Liver (tissue), 7 donors: ENCODE measurements at regions not wholly inside any gene's neighbourhood (a gene's known extent, or its start where the extent isn't known, plus 50 kb on each side); places are given as distances from the start of the nearest gene placed in this dataset.

Source experiments
- DNase-seq: peaks from one replicate; pipeline ENCODE4 v3.0.0-alpha.2; 2017; ENCODE audit warnings: low spot score
- H3K27ac ChIP-seq, 2 donors: one replicate each; pipeline ENCODE4 v1.7.0; 2013; ENCODE audit warnings: inconsistent platforms in 2 of 2, low read length in 2 of 2, control low read depth in 1 of 2, low read depth in 1 of 2, mild to moderate bottlenecking in 1 of 2
- H3K27me3 ChIP-seq, 4 donors: one replicate each; pipeline versions ENCODE4 v1.6.1 to v1.7.0; 2013; ENCODE audit warnings: low read length in 3 of 4, inconsistent platforms in 1 of 4, mild to moderate bottlenecking in 1 of 4, moderate library complexity in 1 of 4; ENCODE audit not compliant: control insufficient read depth in 4 of 4, insufficient read depth in 4 of 4
- H3K36me3 ChIP-seq, 4 donors: one replicate each; pipeline versions ENCODE4 v1.6.1 to v1.7.0; 2013; ENCODE audit warnings: low read length in 3 of 4, mild to moderate bottlenecking in 3 of 4, low read depth in 1 of 4, moderate library complexity in 1 of 4; ENCODE audit not compliant: control insufficient read depth in 4 of 4, insufficient read depth in 3 of 4
- H3K4me1 ChIP-seq, 4 donors: one replicate each; pipeline versions ENCODE4 v1.6.1 to v1.7.0; 2013; ENCODE audit warnings: low read length in 3 of 4, mild to moderate bottlenecking in 3 of 4, moderate library complexity in 1 of 4; ENCODE audit not compliant: control insufficient read depth in 4 of 4, insufficient read depth in 4 of 4
- H3K4me3 ChIP-seq, 3 donors: one replicate each; pipeline versions ENCODE4 v1.6.1 to v1.7.0; 2013; ENCODE audit warnings: low read length in 3 of 3, control low read depth in 1 of 3, low read depth in 1 of 3, mild to moderate bottlenecking in 1 of 3
- H3K9ac ChIP-seq, 2 donors: one replicate each; pipeline ENCODE4 v1.7.0; 2013; ENCODE audit warnings: low read length in 2 of 2, mild to moderate bottlenecking in 2 of 2, moderate library complexity in 2 of 2, control low read depth in 1 of 2, low read depth in 1 of 2
- H3K9me3 ChIP-seq, 4 donors: one replicate each; pipeline versions ENCODE4 v1.6.1 to v1.7.0; 2013; ENCODE audit warnings: low read length in 3 of 4; ENCODE audit not compliant: control insufficient read depth in 4 of 4
- EGR1 ChIP-seq, 2 donors: IDR thresholded peaks; 2 replicates each; pipeline ENCODE4 v1.6.1; 2016 to 2018; ENCODE audit warnings: antibody characterized with exemption in 2 of 2, low read depth in 2 of 2
- FOXA1 ChIP-seq: IDR thresholded peaks from 2 replicates; pipeline ENCODE4 v1.6.1; 2016; ENCODE audit warnings: antibody characterized with exemption
- GABPA ChIP-seq, 2 donors: IDR thresholded peaks in 1 of 2; conservative IDR thresholded peaks in 1 of 2; 2 replicates each; pipeline ENCODE4 v1.6.1; 2016; ENCODE audit warnings: antibody characterized with exemption in 2 of 2, mild to moderate bottlenecking in 1 of 2, moderate library complexity in 1 of 2
- HNF4A ChIP-seq, 2 donors: conservative IDR thresholded peaks; 2 replicates each; pipeline ENCODE4 v1.6.1; 2016; ENCODE audit warnings: antibody characterized with exemption in 2 of 2, mild to moderate bottlenecking in 2 of 2
- JUND ChIP-seq, 2 donors: IDR thresholded peaks; 2 replicates each; pipeline ENCODE4 v1.6.1; 2016; ENCODE audit warnings: antibody characterized with exemption in 2 of 2
- NR2F2 ChIP-seq: IDR thresholded peaks from 2 replicates; pipeline ENCODE4 v1.6.1; 2016; ENCODE audit warnings: antibody characterized with exemption
- RXRA ChIP-seq, 2 donors: IDR thresholded peaks; 2 replicates each; pipeline ENCODE4 v1.6.1; 2017 to 2018; ENCODE audit warnings: antibody characterized with exemption in 2 of 2, mild to moderate bottlenecking in 1 of 2
- SP1 ChIP-seq: IDR thresholded peaks from 2 replicates; pipeline ENCODE4 v1.6.1; 2018; ENCODE audit warnings: antibody characterized with exemption, mild to moderate bottlenecking
- TAF1 ChIP-seq: conservative IDR thresholded peaks from 2 replicates; pipeline ENCODE4 v1.6.1; 2016; ENCODE audit warnings: antibody characterized with exemption, mild to moderate bottlenecking
- YY1 ChIP-seq: IDR thresholded peaks from 2 replicates; pipeline ENCODE4 v1.6.1; 2016; ENCODE audit warnings: antibody characterized with exemption, mild to moderate bottlenecking
- WGBS: extraction: QIAGEN DNeasy Blood & Tissue Kit; methylation state at CpG from one replicate; pipeline ENCODE4 v1.1.7; 2013; 5-methylcytosine and 5-hydroxymethylcytosine counted together
- TF ChIP-seq, protein P1 (sequence below): IDR thresholded peaks from 2 replicates; pipeline ENCODE4 v1.6.1; 2016; ENCODE audit warnings: antibody characterized with exemption, mild to moderate bottlenecking
- TF ChIP-seq, protein P2 (sequence below): IDR thresholded peaks from 2 replicates; pipeline ENCODE4 v1.6.1; 2016; ENCODE audit warnings: antibody characterized with exemption
- donor health status: healthy.
- donor health status: healthy.
- donor health status: healthy.
- donor health status: healthy.

DNA sequence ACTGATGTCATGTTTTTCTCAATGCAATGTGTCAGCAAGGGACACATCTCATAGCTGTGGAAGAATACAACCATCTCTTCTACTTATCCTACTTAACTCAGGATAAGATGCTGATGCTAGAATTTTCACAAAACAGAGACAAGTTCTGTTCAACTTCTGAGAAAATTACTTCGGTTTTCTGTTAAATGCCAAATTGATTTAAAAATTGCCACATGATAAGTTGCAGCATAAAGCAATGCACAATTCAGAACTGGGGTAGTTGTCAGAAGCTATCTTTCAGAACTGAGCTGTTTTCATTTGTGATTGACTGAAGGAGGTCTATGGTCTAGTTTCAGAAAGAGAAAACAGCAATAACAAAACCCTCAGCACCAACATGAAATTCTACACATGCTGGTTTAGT lies 954.8 kb upstream of the C9orf72 start:
- Histone ChIP-seq H3K27ac (no peak overlapping the region), H3K9ac (no peak overlapping the region), H3K36me3 (no peaks in the 10 kb centered on the region), H3K27me3 (no peaks in the 10 kb centered on the region), H3K4me3 (no peak overlapping the region), H3K9me3 (no peaks in the 10 kb centered on the region), H3K4me1 (no peaks in the 10 kb centered on the region)
- TF ChIP-seq NR2F2: no peak
- no peak for DNase-seq
- 63% methylated on average over 1 of the region's 1 CpG for WGBS

DNA sequence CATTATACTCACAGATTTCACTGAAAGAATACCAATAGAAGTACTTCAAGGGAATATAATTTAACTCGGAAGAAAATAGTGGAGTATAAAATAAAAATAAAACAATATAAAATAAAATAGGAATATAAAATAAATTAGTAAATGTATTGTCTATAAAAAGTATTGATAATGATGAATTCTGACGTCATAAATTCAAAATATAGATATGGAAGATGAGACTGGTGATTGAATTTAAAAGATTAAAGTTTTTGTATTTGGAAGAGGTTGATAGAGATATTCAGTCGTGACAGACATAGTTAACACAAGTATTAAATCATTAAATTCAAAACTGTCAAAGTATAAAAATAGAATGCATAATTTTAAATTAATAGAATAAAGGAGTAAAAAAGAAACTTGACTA lies 964.9 kb upstream of the C9orf72 start:
- WGBS: 67% methylated on average over 3 of the region's 3 CpGs
- Histone ChIP-seq H3K27me3 (peaks cover 0 to 3% (median 0%) of the 10 kb centered on the region in 4 donors), H3K9me3 (no peaks in the 10 kb centered on the region), H3K4me1 (no peaks in the 10 kb centered on the region), H3K4me3 (no peak overlapping the region), H3K9ac (no peak overlapping the region), H3K36me3 (no peaks in the 10 kb centered on the region), H3K27ac (no peak overlapping the region)
- DNase-seq: no peak
- TF ChIP-seq SP1 (no peak), TAF1 (no peak), NR2F2 (no peak), YY1 (no peak), FOXA1 (no peak), JUND (IDR thresholded peaks at IDR 0.05) (no peak), EGR1 (IDR thresholded peaks at IDR 0.05; ENCODE audit: low read depth in 2 of 2) (no peak)

DNA sequence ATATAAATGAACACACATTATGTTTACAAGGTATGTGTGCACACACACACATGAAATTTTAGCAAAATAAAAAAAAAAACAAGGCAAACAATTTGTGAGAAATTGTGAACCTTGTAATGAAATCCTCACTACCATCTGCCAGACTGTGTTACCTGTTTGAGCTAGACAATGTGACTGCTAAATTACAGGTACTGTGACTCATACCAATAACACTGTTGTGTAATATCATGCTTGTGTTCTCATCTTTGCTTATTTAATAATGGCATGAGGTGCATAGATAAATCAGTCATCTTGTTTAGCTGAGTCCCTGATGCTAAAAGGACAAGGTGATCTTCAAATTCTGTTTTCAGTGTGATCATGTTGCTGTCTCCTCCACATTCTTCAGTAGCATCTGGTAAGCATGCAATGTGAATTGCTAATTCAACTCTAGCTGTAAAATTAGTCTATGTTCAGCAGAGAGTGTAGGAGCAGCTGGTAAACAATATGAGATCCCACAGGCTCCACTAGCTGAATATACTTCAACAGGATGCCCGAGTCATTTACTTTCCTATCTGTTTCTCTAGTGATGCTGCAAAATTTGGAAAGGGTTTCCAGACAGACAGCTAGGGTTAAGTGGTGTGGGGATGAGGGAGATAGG lies 966.3 kb upstream of the C9orf72 start:
- Histone ChIP-seq H3K27me3 (peaks cover 0 to 3% (median 0%) of the 10 kb centered on the region in 4 donors), H3K27ac (no peak overlapping the region), H3K4me3 (no peak overlapping the region), H3K9ac (no peak overlapping the region), H3K36me3 (no peaks in the 10 kb centered on the region), H3K9me3 (no peaks in the 10 kb centered on the region), H3K4me1 (no peaks in the 10 kb centered on the region)
- no peak for TF ChIP-seq EGR1 (IDR thresholded peaks at IDR 0.05; ENCODE audit: low read depth in 2 of 2)
- TF ChIP-seq YY1: no peak
- TF ChIP-seq, protein P1, sequence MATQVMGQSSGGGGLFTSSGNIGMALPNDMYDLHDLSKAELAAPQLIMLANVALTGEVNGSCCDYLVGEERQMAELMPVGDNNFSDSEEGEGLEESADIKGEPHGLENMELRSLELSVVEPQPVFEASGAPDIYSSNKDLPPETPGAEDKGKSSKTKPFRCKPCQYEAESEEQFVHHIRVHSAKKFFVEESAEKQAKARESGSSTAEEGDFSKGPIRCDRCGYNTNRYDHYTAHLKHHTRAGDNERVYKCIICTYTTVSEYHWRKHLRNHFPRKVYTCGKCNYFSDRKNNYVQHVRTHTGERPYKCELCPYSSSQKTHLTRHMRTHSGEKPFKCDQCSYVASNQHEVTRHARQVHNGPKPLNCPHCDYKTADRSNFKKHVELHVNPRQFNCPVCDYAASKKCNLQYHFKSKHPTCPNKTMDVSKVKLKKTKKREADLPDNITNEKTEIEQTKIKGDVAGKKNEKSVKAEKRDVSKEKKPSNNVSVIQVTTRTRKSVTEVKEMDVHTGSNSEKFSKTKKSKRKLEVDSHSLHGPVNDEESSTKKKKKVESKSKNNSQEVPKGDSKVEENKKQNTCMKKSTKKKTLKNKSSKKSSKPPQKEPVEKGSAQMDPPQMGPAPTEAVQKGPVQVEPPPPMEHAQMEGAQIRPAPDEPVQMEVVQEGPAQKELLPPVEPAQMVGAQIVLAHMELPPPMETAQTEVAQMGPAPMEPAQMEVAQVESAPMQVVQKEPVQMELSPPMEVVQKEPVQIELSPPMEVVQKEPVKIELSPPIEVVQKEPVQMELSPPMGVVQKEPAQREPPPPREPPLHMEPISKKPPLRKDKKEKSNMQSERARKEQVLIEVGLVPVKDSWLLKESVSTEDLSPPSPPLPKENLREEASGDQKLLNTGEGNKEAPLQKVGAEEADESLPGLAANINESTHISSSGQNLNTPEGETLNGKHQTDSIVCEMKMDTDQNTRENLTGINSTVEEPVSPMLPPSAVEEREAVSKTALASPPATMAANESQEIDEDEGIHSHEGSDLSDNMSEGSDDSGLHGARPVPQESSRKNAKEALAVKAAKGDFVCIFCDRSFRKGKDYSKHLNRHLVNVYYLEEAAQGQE: no peak
- no peak for TF ChIP-seq JUND (IDR thresholded peaks at IDR 0.05)
- no peak for TF ChIP-seq HNF4A (conservative IDR thresholded peaks at IDR 0.05)
- no peak for TF ChIP-seq SP1
- no peak for TF ChIP-seq GABPA (IDR thresholded peaks at IDR 0.05 in 1 of 2, conservative IDR thresholded peaks at IDR 0.05 in 1 of 2)
- TF ChIP-seq TAF1: no peak
- TF ChIP-seq, protein P2, sequence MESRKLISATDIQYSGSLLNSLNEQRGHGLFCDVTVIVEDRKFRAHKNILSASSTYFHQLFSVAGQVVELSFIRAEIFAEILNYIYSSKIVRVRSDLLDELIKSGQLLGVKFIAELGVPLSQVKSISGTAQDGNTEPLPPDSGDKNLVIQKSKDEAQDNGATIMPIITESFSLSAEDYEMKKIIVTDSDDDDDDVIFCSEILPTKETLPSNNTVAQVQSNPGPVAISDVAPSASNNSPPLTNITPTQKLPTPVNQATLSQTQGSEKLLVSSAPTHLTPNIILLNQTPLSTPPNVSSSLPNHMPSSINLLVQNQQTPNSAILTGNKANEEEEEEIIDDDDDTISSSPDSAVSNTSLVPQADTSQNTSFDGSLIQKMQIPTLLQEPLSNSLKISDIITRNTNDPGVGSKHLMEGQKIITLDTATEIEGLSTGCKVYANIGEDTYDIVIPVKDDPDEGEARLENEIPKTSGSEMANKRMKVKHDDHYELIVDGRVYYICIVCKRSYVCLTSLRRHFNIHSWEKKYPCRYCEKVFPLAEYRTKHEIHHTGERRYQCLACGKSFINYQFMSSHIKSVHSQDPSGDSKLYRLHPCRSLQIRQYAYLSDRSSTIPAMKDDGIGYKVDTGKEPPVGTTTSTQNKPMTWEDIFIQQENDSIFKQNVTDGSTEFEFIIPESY: no peak
- TF ChIP-seq RXRA (IDR thresholded peaks at IDR 0.05): no peak
- DNase-seq: no peak
- 71% methylated on average over 1 of the region's 1 CpG for WGBS
